Vagina (tissue), 2 donors: ENCODE measurements at regions not wholly inside any gene's neighbourhood (a gene's known extent, or its start where the extent isn't known, plus 50 kb on each side); places are given as distances from the start of the nearest gene placed in this dataset.

Experiments used
- POLR2A ChIP-seq, 2 donors: fragments of 450-650 bp; IDR thresholded peaks; one replicate each; pipeline ENCODE4 v1.6.1; 2017; ENCODE audit warnings: antibody characterized with exemption in 2 of 2, mild to moderate bottlenecking in 2 of 2, moderate library complexity in 2 of 2
- POLR2AphosphoS5 ChIP-seq, 2 donors: sonication (generic); formaldehyde crosslinking; IDR thresholded peaks; one replicate each; pipeline ENCODE4 v1.9.0; 2017; ENCODE audit warnings: antibody characterized with exemption in 2 of 2, mild to moderate bottlenecking in 2 of 2, low read depth in 1 of 2; ENCODE audit not compliant: insufficient read depth in 1 of 2
- TF ChIP-seq, protein P1 (sequence below), 3 experiments: fragments of 450-650 bp in 2 of 3; fragments of 200-600 bp in 1 of 3; sonication (generic) in 1 of 3; IDR thresholded peaks; one replicate each; pipeline ENCODE4 v1.5.1; 2017 to 2019; ENCODE audit warnings: antibody characterized with exemption in 3 of 3, mild to moderate bottlenecking in 2 of 3, moderate library complexity in 2 of 3

DNA sequence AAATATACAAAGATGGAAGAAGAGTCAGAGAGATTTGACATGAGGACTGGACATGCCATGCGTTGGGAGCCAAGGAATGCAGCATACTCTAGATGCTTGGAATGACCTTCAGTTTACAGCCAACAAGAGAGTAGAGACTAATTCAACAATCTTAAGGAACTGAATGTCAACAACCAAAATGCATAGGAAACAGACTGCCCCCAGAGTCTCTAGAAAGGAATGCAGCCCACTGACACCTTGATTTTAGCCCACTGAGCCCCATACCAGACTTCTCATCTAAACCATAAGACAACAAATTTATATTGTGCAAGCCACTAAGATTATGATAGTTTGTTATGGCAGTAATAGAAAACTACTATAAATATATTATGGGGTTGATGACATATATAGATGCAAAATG is 611.2 kb downstream of the RPS29 start:
- no peak for TF ChIP-seq POLR2A (IDR thresholded peaks at IDR 0.05)
- TF ChIP-seq, protein P1, sequence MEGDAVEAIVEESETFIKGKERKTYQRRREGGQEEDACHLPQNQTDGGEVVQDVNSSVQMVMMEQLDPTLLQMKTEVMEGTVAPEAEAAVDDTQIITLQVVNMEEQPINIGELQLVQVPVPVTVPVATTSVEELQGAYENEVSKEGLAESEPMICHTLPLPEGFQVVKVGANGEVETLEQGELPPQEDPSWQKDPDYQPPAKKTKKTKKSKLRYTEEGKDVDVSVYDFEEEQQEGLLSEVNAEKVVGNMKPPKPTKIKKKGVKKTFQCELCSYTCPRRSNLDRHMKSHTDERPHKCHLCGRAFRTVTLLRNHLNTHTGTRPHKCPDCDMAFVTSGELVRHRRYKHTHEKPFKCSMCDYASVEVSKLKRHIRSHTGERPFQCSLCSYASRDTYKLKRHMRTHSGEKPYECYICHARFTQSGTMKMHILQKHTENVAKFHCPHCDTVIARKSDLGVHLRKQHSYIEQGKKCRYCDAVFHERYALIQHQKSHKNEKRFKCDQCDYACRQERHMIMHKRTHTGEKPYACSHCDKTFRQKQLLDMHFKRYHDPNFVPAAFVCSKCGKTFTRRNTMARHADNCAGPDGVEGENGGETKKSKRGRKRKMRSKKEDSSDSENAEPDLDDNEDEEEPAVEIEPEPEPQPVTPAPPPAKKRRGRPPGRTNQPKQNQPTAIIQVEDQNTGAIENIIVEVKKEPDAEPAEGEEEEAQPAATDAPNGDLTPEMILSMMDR (IDR thresholded peaks at IDR 0.05), result no peak
- no peak for TF ChIP-seq POLR2AphosphoS5 (IDR thresholded peaks at IDR 0.05; ENCODE audit: insufficient read depth in 1 of 2, low read depth in 1 of 2)
